NCI-H510A (cell line): ENCODE measurements at regions not wholly inside any gene's neighbourhood (a gene's known extent, or its start where the extent isn't known, plus 50 kb on each side); places are given as distances from the start of the nearest gene placed in this dataset.
"Not testable (repeated sequence)": the region's sequence is repeated elsewhere in the genome, so short reads cannot be mapped to it uniquely, and the experiment has no call there.

Source experiments
- DNase-seq: peaks from one replicate; lab custom pipeline; 2025; lab: John Stamatoyannopoulos, UW

DNA sequence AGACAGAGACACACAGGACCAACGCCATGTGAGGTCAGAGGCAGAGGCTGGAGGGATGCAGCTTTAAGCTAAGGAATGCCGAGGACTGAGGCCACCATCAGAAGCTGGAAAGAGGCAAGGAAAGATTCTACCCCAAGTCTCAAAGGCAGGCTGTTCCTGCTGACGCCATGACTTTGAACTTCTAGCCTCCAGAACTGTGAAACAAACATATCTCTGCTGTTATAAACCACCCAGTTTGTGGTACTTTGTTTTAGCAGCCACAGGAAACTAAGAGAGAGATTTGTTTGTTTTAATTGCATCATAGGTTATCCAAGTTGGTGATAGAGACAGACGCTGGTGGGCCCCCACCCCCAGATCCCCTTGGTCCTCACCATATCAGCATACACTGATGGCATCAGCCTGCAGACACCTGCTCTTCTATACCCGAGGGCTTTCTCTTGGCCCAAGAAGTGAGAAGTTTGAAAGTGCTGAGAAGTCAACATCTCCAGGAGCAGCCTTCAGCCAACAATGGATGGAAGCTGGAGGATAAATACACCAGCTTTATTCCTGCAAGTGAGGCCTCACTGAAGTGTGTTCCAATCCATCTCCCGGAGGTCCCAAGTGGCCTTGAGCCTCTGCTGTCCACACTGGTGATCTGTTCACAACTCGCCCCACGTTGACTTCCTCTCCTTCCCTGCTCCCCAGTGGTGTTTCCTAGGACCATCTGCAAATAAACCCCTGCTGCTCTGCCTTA is 154.7 kb downstream of the BTBD3 start:
- no peak for DNase-seq

DNA sequence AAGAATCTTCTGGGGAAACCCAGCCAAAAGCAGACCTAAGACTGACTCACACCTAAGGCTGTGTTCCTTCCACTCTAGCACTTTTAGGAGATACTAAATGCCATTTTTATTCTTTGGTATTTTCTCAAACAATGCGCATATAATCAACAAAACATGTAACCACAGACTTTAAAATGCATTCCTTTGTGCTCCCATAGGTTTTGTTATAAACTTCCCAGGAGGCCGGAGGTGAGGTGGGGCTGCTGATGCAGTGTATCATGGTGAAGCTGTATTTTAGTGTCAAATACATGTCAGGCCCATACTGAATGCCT is 155.2 kb downstream of the BTBD3 start:
- DNase-seq = no peak

DNA sequence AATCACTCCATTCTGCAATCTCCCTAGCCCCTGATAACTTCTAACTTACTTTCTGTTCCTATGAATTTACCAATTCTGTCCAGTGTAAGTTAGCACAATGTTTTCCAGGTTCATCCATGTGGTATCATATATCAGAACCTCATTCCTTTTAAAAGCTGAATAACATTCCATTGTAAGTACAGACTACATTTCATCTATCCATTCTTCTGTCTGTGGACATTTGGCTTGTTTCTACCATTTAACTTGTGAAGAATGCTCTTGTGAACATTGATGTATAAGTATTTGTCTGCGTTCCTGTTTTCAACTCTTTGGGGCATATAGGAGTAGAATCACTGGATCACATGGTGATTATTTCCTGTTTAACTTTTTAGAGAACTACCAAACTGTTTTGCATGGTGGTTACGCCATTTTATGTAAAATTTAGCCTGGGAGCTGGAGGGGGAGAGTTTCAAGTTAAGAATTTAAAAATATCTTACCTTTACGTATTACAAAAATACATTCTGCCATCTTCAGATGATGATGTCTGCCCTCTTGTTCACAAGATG is 156.5 kb downstream of the BTBD3 start:
- DNase-seq = no peak

DNA sequence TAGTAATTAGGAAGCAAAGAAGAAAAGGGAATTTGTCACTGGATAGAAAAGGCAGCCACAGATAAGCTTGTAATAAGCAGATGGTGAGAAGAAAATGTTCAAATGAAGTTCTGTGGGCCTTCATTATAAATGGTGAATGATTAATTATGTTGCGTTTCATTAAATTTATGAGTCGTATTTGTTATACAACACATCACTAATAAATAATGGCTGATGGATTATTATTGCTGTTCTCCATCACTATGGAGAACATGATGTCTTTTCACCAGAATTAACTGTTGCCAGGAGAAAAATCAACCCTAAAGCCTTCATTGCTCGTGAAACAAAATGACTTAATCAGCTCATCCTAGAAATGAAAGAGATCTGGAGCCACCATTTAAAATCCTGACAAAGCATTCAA is 158.5 kb downstream of the BTBD3 start:
- DNase-seq = no peak

- DNase-seq = no peak
These were observed 160.2 kb downstream of the BTBD3 start for GRCh38 chr20:12077875-12078274.

- DNase-seq = no peak
These were observed 161.8 kb downstream of the BTBD3 start for GRCh38 chr20:12079490-12079889.

DNA sequence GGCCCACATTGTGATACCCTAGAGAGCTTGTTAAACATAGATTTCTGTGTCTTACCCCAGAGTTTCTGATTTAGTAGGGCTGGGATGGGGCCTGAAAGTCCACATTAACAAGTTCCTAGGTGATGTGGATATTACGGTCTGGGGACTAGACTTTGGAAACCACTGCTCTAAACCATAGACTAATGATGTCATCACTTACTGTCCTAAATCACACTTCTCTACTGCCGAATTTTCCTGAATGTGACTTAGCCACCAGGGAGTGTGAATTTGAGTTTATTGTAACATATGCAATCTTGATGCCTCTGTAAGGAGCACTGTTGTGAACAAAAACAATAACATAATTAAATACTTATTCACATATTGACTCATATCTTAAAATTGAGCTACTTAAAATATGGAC is 165.6 kb downstream of the BTBD3 start:
- no peak for DNase-seq

DNA sequence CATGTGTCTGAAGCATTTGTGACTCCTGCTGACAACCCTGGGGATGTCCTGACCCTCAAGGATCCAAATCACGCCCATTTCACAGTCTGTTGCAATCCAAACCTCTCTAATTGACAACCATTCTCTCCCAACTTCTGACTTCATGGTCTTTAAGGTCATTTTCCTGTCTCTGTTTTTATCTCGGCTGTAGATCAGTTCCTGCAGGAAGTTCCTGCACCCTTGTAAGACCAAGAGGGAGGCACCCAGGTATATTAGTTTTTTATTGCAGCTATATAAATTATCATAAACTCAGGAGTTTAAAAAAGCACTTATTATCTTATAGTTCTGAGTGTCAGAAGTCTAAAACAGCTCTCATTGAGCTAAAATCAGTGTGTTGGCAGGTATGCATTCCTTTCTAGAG is 166.8 kb downstream of the BTBD3 start:
- no peak for DNase-seq

GRCh38 chr20:12086359-12086758 is 168.7 kb downstream of the BTBD3 start:
- no peak for DNase-seq

DNA sequence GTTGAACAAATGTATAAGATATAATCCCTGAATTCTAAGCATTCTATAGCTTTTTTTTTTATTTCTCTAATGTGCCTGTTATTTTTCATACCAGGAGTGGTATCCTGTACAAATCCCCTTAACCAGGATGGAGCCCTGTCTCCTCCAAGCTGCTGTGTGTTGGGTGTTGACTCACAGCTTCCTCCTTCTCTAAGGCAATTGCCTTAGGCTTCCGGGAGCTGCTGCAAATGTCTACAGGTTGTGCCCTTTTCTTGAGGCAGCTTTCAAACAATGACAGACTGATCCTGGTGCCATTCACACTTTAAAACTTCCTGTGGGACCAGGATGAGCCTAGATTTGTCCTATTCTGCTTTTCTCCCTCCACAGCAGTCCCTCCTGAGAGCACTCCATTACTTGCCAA is 173.2 kb downstream of the BTBD3 start:
- DNase-seq = no peak

DNA sequence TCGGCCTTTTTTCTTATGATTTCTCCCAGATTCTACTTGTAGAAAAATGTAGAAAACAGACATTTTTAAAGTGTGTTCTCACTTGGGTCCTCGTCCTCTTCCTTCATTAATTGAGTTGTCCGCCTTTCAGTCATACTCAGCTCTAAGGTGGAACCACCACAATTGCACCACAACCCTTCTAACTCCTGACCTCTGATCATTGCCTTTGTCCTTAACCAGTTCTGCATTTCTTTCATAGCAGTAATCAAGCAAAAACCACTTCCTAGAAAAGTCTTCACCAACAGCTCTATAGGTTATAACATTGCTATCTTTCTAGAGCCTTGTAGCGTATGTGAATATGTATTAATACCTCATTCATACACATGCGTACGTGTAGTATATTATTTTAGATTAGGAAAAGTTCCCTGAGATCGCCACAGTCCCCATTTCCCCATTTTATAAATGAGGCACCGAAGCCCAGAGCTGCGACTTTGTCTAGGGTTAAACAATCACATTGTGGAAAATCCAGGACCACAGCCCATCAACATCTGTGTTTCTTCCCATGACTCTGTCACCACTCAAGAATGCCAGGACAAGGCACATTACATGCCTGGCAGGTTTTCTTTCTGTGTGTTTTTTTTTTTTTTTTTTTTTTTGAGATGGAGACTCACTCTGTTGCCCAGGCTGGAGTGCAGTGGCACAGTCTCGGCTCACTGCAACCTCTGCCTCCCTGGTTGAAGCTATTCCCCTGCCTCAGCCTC is 175.5 kb downstream of the BTBD3 start:
- no peak for DNase-seq

DNA sequence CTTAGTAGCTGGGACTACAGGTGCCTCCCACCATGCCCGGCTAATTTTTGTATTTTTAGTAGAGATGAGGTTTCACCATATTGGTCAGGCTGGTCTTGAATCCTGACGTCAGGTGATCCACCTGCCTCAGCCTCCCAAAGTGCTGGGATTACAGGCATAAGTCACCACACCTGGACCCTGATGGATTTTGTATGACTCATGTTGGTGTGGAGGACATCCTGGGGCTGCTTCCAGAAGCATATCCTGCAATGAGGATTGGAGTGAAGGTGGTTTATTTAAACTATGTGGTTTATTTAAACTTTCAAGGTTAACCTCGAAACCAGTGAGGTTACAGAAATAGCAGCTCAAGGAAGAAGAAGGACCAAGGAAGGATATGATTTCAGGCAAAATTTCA is 176.1 kb downstream of the BTBD3 start:
- DNase-seq = not testable (repeated sequence)

- DNase-seq = no peak
These were observed 177.7 kb downstream of the BTBD3 start for GRCh38 chr20:12095180-12095920.

GRCh38 chr20:12098421-12098820 is 180.7 kb downstream of the BTBD3 start:
- DNase-seq = no peak

DNA sequence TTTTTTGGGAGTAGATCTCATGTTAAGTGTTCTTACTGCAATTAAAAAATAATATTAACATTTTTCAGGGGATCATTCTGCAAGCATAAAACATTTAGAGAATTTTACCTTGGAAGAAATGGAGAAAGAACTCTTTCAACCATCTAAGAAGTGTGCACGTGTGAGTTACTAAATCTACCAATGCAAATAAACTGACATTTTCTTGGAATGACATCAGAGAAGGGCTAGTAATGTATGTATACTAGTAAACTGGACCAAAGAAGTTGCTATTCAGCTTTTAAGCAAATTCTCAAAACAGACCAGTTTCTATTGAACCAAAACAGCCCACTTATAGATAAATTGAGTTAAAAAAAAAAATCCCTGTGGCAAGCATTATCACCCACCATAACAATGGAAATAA is 191.2 kb downstream of the BTBD3 start:
- DNase-seq = no peak

DNA sequence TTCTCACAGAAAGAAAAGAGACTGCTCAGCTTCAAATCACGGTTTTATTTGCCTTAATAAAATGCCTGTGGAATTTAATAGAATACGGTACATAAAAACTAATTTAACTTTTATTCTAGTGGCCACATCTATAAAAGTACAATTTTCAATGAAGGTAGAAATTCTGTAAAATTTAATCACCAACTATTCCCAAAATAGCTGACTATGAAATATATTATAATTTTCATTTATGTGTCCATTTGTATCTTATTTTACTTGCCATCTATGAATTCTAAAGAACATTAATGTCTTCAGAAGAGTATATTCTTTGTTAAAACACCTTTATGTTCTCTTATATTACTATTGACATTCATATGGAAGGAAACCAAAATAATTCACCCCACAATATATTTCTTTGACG is 192.6 kb downstream of the BTBD3 start:
- DNase-seq = no peak

DNA sequence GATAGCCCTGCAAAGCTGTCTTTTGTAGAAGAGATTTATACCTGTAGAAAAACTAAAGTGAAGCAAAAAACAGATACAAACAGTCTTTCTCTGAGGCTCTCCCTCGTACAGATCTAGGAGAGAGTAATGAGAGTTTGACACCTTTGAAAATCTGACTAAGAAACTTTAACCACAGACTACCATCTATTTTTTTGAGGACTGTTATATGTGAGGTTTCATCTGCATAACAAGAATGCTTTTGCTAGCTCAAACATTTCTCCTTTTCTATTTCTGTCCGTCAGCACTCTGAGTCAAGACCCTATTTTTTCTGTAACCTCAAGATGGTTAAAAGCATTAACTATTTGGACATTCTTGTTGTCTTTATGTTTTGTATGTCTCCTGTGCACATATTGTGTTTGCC is 193.0 kb downstream of the BTBD3 start:
- DNase-seq = no peak

- no peak for DNase-seq
These were observed 193.9 kb downstream of the BTBD3 start for GRCh38 chr20:12111431-12112088.

GRCh38 chr20:12112089-12112474 is 194.4 kb downstream of the BTBD3 start:
- DNase-seq = no peak

DNA sequence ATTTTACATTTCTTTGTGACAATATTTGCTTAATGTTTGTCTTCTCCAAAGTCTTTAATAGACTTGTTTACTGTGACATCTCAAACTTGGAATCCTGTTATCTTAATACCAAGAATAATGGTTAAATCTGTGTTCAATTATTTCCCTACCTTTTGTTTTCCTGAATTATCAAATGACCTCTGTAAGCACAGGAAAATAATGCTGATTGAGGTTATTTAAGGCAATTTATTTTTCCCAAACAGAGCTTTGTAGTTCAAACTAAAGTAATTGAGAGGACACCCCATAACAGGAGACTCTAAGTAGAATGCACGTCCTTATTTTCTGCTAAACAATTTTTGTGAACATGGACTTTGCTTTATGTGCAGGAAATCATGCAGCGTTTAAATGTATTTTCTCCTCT is 195.0 kb downstream of the BTBD3 start:
- no peak for DNase-seq

DNA sequence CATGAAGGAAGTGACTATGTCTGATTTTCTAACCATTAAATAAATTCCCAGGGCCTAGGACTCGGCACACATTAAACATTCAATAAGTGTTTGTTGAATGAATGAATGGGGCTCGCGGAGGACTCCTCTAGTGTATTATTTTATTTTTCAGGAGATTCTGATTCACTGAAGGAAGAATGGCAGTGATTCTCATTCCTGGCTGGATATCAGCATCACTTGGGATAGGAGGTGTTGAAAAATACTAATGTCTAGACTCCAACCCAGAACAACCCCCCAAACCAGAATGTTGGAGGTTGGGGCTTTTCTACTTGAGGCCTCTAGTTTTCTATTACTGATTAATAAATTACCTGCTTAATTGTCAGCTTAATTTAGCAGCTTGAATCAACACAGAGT is 195.4 kb downstream of the BTBD3 start:
- DNase-seq = no peak
